ENCODE measurements at regions not wholly inside any gene's neighbourhood (a gene's known extent, or its start where the extent isn't known, plus 50 kb on each side); places are given as distances from the start of the nearest gene placed in this dataset.
A peak's percentile ranks its signal among the peaks of the same experiment; 100 is the strongest.

DNA sequence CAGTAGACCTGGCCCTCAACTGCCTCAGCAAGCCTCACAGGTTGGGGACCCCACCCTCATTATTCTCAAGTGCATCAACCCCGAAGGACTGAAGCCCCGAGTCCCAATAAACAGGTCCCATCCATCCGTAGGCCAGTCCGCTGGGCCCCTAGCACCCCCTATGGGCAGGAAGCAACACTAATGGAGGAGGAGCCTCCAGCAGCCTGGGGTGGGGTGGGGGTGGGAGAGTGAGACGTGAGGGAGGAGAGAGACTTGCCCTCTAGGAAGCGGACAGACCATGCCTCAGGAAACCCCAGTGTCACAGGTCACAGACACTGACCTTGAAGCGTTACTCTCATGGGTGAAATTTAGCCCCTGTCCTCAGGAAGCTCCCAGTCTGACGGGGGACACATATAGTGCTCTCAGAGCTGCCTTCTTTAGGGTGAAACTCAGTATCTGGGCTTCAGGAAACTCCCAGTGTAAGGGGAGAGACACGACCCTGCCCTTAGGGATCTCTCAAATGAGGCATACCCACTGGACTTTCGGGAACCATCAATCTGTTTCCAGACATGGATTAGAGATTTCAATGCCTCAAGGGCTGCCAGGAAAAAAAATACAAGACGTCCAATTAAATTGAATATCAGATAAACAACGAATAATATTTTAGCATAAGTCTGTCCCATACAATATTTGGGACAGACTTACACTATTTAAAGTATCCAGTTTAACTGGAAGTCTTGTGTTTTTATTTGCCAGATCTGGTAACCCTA is 125.8 kb downstream of the MRPL14 start:
- Histone ChIP-seq H2BK5ac (ENCODE audit: insufficient read length, low read length) (no peak overlapping the region), H3K4ac (ENCODE audit: low read depth, low read length) (no peak overlapping the region), H3K27me3 (ENCODE audit: insufficient read depth, low read length) (no peaks in the 10 kb centered on the region; the same call in 1 of the 2 replicates), H3K9me3 (ENCODE audit: control insufficient read depth, low read depth, low read length) (no peaks in the 10 kb centered on the region), H3K14ac (ENCODE audit: insufficient read depth, low read length) (no peak overlapping the region), H3K56ac (ENCODE audit: insufficient read length, low read depth, low read length) (no peak overlapping the region), H2BK120ac (ENCODE audit: low read depth, low read length, poor library complexity, severe bottlenecking) (no peak overlapping the region), H4K20me1 (ENCODE audit: control insufficient read depth, insufficient read depth, insufficient read length) (no peaks in the 10 kb centered on the region), H3T11ph (ENCODE audit: low read length) (no peak overlapping the region), H3K4me1 (ENCODE audit: insufficient read depth, low read length) (peaks cover 2% of the 10 kb centered on the region; the same call in 1 of the 2 replicates), H3K23me2 (ENCODE audit: insufficient read length, low read depth, low read length, poor library complexity, severe bottlenecking) (peaks cover 7% of the 10 kb centered on the region), H3K27ac (ENCODE audit: insufficient read length, low read depth, low read length) (no peak overlapping the region), H3K79me2 (ENCODE audit: insufficient read depth, low read length) (no peaks in the 10 kb centered on the region), H3K18ac (ENCODE audit: insufficient read length, low read depth, low read length) (no peak overlapping the region), H2BK15ac (ENCODE audit: low read depth, low read length) (no peak overlapping the region), H2BK20ac (ENCODE audit: low read depth, low read length, poor library complexity, severe bottlenecking) (no peak overlapping the region), H4K5ac (ENCODE audit: insufficient read length, low read depth, low read length) (no peak overlapping the region), H3K23ac (ENCODE audit: insufficient read length, low read depth, low read length) (no peak overlapping the region), H3K9ac (ENCODE audit: extremely low read depth, insufficient read length, low read length) (no peak overlapping the region), H2AK5ac (ENCODE audit: insufficient read length, low read length) (no peak overlapping the region), H2BK12ac (ENCODE audit: insufficient read length, low read depth, low read length) (peak overlapping the region; percentile 17), H2AFZ (ENCODE audit: low read length) (no peak overlapping the region), H3K79me1 (ENCODE audit: insufficient read depth, low read depth, low read length, poor library complexity, severe bottlenecking) (no peaks in the 10 kb centered on the region), H3K4me2 (ENCODE audit: insufficient read depth, insufficient read length, low read length) (peak overlapping the region; percentile 48), H4K91ac (ENCODE audit: insufficient read length, low read depth, low read length) (no peak overlapping the region), H4K8ac (replicated peaks; ENCODE audit: insufficient read length, low read depth, low read length) (no peak overlapping the region)
- peak overlapping the region; percentile 46 to 74 for H3K4me3 Mint-ChIP-seq
- H3K27me3 Mint-ChIP-seq (ENCODE audit: low read depth) = peaks cover 24% of the 10 kb centered on the region
- no CpG with 5 or more reads among the region's 12 CpGs for whole genome bisulfite sequencing (ENCODE audit: extremely low coverage, insufficient read length, low lambda C conversion rate)
- peaks cover 56 to 61% of the 10 kb centered on the region in 2 experiments for H3K4me1 Mint-ChIP-seq
- peaks cover 7 to 8% of the 10 kb centered on the region in 2 experiments for H3K9me3 Mint-ChIP-seq
- peaks cover 5 to 11% (median 10%) of the 10 kb centered on the region in 3 experiments; a peak in 6 of 7 replicates for H3K36me3 Mint-ChIP-seq (ENCODE audit: insufficient read depth in 1 of 3, low read depth in 3 of 3)
- DNase-seq = peak; percentile 91
- TF ChIP-seq, protein P1, sequence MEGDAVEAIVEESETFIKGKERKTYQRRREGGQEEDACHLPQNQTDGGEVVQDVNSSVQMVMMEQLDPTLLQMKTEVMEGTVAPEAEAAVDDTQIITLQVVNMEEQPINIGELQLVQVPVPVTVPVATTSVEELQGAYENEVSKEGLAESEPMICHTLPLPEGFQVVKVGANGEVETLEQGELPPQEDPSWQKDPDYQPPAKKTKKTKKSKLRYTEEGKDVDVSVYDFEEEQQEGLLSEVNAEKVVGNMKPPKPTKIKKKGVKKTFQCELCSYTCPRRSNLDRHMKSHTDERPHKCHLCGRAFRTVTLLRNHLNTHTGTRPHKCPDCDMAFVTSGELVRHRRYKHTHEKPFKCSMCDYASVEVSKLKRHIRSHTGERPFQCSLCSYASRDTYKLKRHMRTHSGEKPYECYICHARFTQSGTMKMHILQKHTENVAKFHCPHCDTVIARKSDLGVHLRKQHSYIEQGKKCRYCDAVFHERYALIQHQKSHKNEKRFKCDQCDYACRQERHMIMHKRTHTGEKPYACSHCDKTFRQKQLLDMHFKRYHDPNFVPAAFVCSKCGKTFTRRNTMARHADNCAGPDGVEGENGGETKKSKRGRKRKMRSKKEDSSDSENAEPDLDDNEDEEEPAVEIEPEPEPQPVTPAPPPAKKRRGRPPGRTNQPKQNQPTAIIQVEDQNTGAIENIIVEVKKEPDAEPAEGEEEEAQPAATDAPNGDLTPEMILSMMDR (conservative IDR thresholded peaks at IDR 0.05) = peak; percentile 72
- peak overlapping the region in 2 of 3 experiments; percentile 76 to 87; a peak in 4 of 7 replicates for H3K27ac Mint-ChIP-seq
